H7 (cell line): ENCODE measurements at regions not wholly inside any gene's neighbourhood (a gene's known extent, or its start where the extent isn't known, plus 50 kb on each side); places are given as distances from the start of the nearest gene placed in this dataset.
"Not testable (repeated sequence)": the region's sequence is repeated elsewhere in the genome, so short reads cannot be mapped to it uniquely, and the experiment has no call there.

Experiments used
- DNase-seq: peaks from one replicate; pipeline ENCODE4 v3.0.0; 2012
- H3K27me3 ChIP-seq: 2 replicates; pipeline ENCODE4 v1.6.0; 2011; ENCODE audit warnings: mild to moderate bottlenecking, low read length; ENCODE audit not compliant: control insufficient read depth, insufficient read depth
- H3K36me3 ChIP-seq: replicated peaks from 2 replicates; pipeline ENCODE4 v1.5.1; 2011; ENCODE audit warnings: low read length; ENCODE audit not compliant: control insufficient read depth, insufficient read depth
- H3K4me3 ChIP-seq: 2 replicates; pipeline ENCODE4 v1.5.1; 2011; ENCODE audit warnings: low read depth, mild to moderate bottlenecking, control low read depth, low read length, moderate library complexity; ENCODE audit not compliant: insufficient read depth

DNA sequence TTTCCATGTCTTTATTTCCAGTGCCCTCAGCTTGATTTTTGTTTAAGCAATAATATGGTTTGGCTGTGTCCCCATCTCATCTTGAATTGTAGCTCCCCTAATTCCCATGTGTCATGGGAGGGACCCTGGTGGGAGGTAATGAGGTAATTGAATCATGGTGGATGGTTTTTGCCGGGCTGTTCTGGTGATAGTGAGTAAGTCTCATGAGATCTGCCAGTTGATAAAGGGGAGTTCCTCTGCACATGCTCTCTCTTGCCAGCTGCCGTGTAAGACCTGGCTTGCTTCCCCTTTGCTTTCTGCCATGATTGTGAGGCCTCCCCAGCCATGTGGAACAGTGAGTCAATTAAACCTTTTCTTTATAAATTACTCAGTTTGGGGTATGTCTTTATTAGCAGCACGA lies 559.6 kb upstream of the ADAMTS5 start:
- DNase-seq: no peak

DNA sequence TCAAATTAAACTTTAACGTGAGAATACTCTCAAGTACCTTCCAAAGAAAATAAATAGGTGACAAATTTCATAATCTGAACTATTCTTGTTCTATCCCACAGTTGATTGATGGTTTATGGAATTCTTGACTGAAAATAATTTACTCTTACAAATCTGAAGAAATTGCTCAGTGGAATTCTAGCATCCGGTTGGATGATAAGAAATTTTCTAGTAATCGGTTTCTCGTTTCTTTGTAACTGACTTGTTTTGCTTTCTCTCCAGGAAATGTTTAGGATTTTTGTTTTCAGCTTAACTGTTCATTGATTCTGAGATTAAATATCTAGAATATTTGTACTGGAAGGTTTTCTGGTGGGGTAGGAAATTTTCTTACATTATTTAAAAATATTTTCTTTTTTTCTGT lies 558.9 kb upstream of the ADAMTS5 start:
- no peak for DNase-seq
- Histone ChIP-seq H3K36me3 (no peaks in the 10 kb centered on the region), H3K4me3 (no peak overlapping the region), H3K27me3 (no peaks in the 10 kb centered on the region)

More for the DNA sequence above, 559.6 kb upstream of the ADAMTS5 start:
- Histone ChIP-seq H3K27me3 (no peaks in the 10 kb centered on the region), H3K36me3 (no peaks in the 10 kb centered on the region), H3K4me3 (no peak overlapping the region)

GRCh38 chr21:27519361-27519760 lies 552.5 kb upstream of the ADAMTS5 start:
- Histone ChIP-seq H3K27me3 (no peaks in the 10 kb centered on the region), H3K36me3 (no peaks in the 10 kb centered on the region), H3K4me3 (no peak overlapping the region)
- no peak for DNase-seq

DNA sequence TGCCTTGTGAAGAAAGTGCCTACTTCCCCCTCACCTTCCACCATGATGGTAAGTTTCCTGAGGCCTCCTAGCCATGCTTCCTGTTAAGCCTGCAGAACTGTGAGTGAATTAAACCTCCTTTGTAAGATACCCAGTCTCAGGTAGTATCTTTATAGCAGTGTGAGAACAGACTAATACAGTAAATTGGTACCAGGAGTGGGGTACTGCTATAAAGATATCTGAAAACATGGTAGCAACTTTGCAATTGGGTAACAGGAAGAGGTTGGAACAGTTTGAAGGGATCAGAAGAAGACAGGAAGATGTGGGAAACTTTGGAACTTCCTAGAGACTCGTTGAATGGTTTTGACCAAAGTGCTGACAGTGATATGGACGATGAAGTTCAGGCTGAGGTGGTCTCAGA lies 550.3 kb upstream of the ADAMTS5 start:
- not testable (repeated sequence) for H3K36me3 ChIP-seq, H3K27me3 ChIP-seq, DNase-seq, H3K4me3 ChIP-seq

DNA sequence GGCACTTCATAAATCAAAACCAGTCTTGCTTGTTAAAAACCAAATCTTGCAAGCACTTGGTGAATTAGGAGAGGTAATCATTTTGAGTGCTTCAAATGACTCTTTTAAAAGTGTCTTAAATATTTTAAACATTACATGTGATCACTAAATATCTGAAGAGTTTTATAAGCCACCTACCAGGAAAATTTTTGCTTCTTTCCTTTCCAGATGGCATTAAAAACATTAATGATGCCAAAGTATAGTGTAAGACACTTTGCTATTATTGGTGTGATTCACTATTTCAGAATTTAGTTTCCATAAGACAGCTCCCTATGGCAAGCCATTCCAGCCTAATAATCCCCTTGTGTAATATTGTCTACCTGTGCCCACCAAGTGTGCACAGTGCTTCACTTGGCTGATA lies 548.8 kb upstream of the ADAMTS5 start:
- Histone ChIP-seq H3K36me3 (no peaks in the 10 kb centered on the region), H3K27me3 (no peaks in the 10 kb centered on the region), H3K4me3 (no peak overlapping the region)
- DNase-seq: no peak

GRCh38 chr21:27513825-27514224 lies 546.9 kb upstream of the ADAMTS5 start:
- no peaks in the 10 kb centered on the region for H3K27me3 ChIP-seq
- no peak overlapping the region for H3K4me3 ChIP-seq
- no peak for DNase-seq
- no peaks in the 10 kb centered on the region for H3K36me3 ChIP-seq

- Histone ChIP-seq H3K36me3 (no peaks in the 10 kb centered on the region), H3K27me3 (no peaks in the 10 kb centered on the region), H3K4me3 (no peak overlapping the region)
- no peak for DNase-seq
These were observed 546.1 kb upstream of the ADAMTS5 start for GRCh38 chr21:27513016-27513415.

DNA sequence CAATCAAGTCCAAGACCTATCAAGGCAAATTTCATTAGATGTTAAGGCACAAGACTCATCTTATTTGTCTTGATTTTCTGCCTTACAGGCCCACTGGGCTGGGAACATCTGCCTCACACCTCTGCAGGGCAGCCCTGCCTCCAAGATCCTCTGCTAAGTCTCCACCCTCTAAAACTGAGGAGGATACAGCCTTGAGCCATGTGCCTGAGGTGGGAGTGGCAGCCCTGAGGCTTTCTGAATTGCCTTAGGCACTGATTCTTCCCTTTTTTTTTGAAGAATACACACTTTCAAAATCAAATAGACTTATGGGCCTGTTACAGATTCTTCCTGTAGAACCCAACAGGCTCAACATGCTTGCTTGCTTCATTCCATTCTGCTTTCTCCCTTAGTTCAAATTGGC lies 544.3 kb upstream of the ADAMTS5 start:
- DNase-seq: no peak
- Histone ChIP-seq H3K36me3 (no peaks in the 10 kb centered on the region), H3K27me3 (no peaks in the 10 kb centered on the region), H3K4me3 (no peak overlapping the region)

DNA sequence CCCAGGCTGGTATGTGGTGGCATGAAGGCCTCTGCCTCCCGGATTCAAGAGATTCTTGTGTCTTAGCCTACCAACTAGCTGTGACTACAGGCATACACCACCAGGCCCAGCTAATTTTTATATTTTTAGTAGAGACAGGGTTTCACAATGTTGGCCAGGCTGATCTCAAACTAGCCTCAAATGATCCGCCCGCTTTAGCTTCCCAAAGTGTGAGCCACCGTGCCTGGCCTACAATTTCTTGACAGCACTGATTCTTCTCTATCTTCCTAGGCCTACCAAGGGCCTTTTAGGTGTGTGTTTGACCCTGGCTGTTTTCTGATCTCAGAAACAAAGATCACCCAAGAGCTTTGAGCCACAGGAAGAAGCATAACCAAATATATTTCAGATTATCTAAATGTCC lies 540.8 kb upstream of the ADAMTS5 start:
- Histone ChIP-seq H3K36me3 (no peaks in the 10 kb centered on the region), H3K27me3 (no peaks in the 10 kb centered on the region), H3K4me3 (no peak overlapping the region)
- no peak for DNase-seq

- H3K36me3 ChIP-seq: no peaks in the 10 kb centered on the region
- no peak overlapping the region for H3K4me3 ChIP-seq
- no peak for DNase-seq
- no peaks in the 10 kb centered on the region for H3K27me3 ChIP-seq
These were observed 538.6 kb upstream of the ADAMTS5 start for GRCh38 chr21:27505516-27505915.

GRCh38 chr21:27502801-27503200 lies 535.9 kb upstream of the ADAMTS5 start:
- no peaks in the 10 kb centered on the region for H3K36me3 ChIP-seq
- no peaks in the 10 kb centered on the region for H3K27me3 ChIP-seq
- DNase-seq: no peak
- H3K4me3 ChIP-seq: no peak overlapping the region

DNA sequence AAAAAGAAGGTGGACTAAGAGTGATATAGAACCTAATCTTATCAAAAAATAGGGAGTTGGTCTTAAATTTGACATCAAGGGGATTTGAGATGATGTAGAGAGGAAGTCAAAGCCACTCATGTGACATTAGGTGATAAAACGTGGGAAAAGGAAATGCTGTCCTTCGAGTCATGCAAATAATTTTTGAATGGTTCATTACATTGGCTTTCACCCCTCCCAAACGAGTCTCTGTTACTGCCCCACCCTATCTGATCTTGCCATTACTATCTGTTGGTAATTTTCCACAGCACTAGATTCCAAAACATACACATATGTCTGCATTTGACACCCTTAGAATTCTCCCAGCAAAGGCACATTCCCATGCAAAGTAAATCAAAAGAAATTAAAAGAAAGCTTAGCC lies 531.1 kb upstream of the ADAMTS5 start:
- DNase-seq: no peak
- Histone ChIP-seq H3K27me3 (no peaks in the 10 kb centered on the region), H3K36me3 (no peaks in the 10 kb centered on the region), H3K4me3 (no peak overlapping the region)

DNA sequence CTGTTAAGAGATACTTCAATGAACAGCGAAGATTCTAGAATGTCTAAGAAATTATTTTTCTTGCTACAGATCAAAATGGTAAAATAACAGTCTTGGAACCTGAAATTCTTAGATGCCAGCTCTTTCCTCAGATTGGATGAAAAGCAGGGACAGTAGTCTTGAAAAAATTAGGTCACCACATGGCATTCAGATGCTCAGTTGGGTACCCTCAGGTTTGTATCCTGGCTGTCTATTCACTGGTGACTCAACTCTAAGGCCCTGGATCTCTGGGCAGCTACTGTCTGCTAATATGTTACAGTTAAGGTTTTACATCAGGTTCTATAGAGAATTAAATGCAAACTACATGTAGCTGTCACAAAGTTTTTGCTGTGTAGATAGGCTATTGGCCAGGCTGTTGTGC lies 528.9 kb upstream of the ADAMTS5 start:
- Histone ChIP-seq H3K27me3 (no peaks in the 10 kb centered on the region), H3K36me3 (no peaks in the 10 kb centered on the region), H3K4me3 (no peak overlapping the region)
- no peak for DNase-seq

DNA sequence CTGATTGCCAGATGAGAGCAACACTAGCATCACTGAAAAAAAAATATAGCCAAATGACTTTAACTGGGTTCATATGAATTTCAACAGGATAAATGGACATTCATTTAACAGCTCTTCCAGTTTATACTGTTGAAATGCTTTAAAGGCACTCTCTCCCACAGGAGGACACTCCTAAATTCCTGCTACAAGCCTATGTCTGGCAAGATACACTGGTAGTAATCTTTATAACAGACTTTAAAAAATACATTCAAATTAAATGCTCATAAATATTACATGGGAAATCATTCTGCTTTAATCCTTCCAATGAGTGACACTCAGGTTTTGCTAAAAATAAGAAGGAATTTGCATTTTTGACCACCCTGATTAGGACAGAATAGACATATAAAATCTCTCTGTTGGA lies 526.7 kb upstream of the ADAMTS5 start:
- H3K4me3 ChIP-seq: no peak overlapping the region
- H3K36me3 ChIP-seq: no peaks in the 10 kb centered on the region
- H3K27me3 ChIP-seq: no peaks in the 10 kb centered on the region
- no peak for DNase-seq

DNA sequence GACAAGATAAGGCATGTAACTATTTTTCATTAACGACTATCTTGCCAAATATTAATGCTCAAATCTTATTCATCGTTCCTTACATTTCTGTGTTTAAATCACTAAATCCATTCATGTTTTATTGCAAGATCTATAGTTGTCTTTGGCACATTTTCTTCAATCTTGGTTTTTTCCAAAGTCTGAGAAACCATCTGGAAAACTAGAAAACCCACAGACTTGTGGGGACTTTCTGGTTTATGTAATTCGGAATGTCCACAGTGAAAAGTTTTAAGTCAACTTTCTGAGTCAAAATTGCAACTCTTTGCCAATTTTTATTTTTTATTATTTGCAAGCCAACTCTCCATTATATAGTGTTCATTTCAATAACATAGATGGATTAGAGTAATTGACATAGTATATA lies 520.8 kb upstream of the ADAMTS5 start:
- H3K27me3 ChIP-seq: no peaks in the 10 kb centered on the region
- no peak overlapping the region for H3K4me3 ChIP-seq
- no peak for DNase-seq
- H3K36me3 ChIP-seq: no peaks in the 10 kb centered on the region

DNA sequence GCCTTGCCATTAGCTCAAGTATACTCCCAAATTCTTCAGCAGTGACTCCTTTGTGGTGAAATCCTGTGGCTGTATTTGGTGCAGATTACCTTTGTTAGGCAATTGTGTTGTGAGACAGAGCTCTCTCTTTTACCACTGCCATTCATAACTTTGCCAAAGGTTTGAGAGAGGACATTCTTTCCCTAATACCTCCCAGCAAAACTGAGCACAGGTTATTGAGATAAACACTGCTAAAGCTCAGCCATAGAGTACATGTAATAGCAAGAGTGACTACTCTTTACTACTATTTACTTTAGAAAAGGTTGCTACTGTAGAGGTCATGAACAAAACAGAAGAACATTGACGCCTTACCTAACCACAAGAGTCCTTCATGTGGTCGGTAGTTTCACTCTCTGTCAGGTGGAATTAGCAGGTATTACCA lies 514.0 kb upstream of the ADAMTS5 start:
- Histone ChIP-seq H3K4me3 (no peak overlapping the region), H3K27me3 (no peaks in the 10 kb centered on the region), H3K36me3 (no peaks in the 10 kb centered on the region)
- DNase-seq: no peak
